OCI-LY7 (cell line): ENCODE measurements at regions not wholly inside any gene's neighbourhood (a gene's known extent, or its start where the extent isn't known, plus 50 kb on each side); places are given as distances from the start of the nearest gene placed in this dataset.

Source experiments
- BruUV-seq: library from RNA; stranded (reverse); fragments of 400-500 nt; replicated peaks from 2 replicates; lab custom pipeline; 2021; lab: Mats Ljungman, UMichigan
- CTCF ChIA-PET: fragments of 300-600 bp; sonication (Branson Sonifier 250); formaldehyde crosslinking; loops from one replicate; lab custom pipeline; 2022; ENCODE audit warnings: antibody characterized with exemption; ENCODE audit not compliant: unreplicated experiment; lab: Charles Lee
- POLR2A ChIA-PET: fragments of 300-600 bp; sonication (Branson Sonifier 250); formaldehyde crosslinking; loops from one replicate; lab custom pipeline; 2022; ENCODE audit warnings: antibody characterized with exemption; lab: Charles Lee
- DNase-seq: peaks from one replicate; pipeline ENCODE4 v3.0.0-alpha.2; 2015; ENCODE audit warnings: low spot score
- H2AFZ ChIP-seq: fragments of 200-600 bp; sonication (generic), shearing (Covaris generic); 2 replicates; pipeline ENCODE4 v1.6.1; 2014; ENCODE audit warnings: mild to moderate bottlenecking, antibody characterized with exemption, low read length, moderate library complexity
- H3K27ac ChIP-seq: fragments of 200-600 bp; sonication (generic); 2 replicates; pipeline ENCODE4 v1.5.1; 2014; ENCODE audit warnings: mixed run types, low read depth, mild to moderate bottlenecking, moderate library complexity, low read length, inconsistent platforms; ENCODE audit not compliant: poor library complexity, severe bottlenecking
- H3K36me3 ChIP-seq: fragments of 200-600 bp; sonication (generic); 2 replicates; pipeline ENCODE4 v1.6.1; 2014; ENCODE audit warnings: mild to moderate bottlenecking, antibody characterized with exemption, low read length, moderate library complexity, mixed read lengths; ENCODE audit not compliant: insufficient read depth
- H3K4me1 ChIP-seq: fragments of 200-600 bp; sonication (generic); 2 replicates; pipeline ENCODE4 v1.5.1; 2014; ENCODE audit warnings: mild to moderate bottlenecking, low read length; ENCODE audit not compliant: insufficient read depth, poor library complexity, severe bottlenecking
- H3K4me2 ChIP-seq: fragments of 200-600 bp; sonication (generic); 2 replicates; pipeline ENCODE4 v1.6.1; 2014; ENCODE audit warnings: mild to moderate bottlenecking, low read length
- H3K4me3 ChIP-seq: fragments of 200-600 bp; sonication (generic); 2 replicates; pipeline ENCODE4 v1.5.1; 2014; ENCODE audit warnings: mild to moderate bottlenecking, low read depth, low read length; ENCODE audit not compliant: poor library complexity, severe bottlenecking
- H3K79me2 ChIP-seq: fragments of 200-600 bp; sonication (generic); 2 replicates; pipeline ENCODE4 v1.6.1; 2016; ENCODE audit warnings: low read depth, mild to moderate bottlenecking, low read length, moderate library complexity, mixed read lengths; ENCODE audit not compliant: insufficient read depth
- H3K9me2 ChIP-seq: fragments of 200-600 bp; sonication (generic); 2 replicates; pipeline ENCODE4 v1.6.1; 2016; ENCODE audit warnings: mild to moderate bottlenecking, low read length, mixed read lengths; ENCODE audit not compliant: insufficient read depth
- H3K9me3 ChIP-seq: fragments of 200-600 bp; sonication (generic); 2 replicates; pipeline ENCODE4 v1.6.1; 2014; ENCODE audit warnings: mild to moderate bottlenecking, mixed run types, low read length, mixed read lengths
- H4K20me1 ChIP-seq: fragments of 200-600 bp; sonication (generic); 2 replicates; pipeline ENCODE4 v1.6.1; 2014; ENCODE audit warnings: mild to moderate bottlenecking, antibody characterized with exemption, low read length, moderate library complexity, mixed read lengths; ENCODE audit not compliant: insufficient read depth
- CTCF ChIP-seq: fragments of 200-600 bp; sonication (generic); conservative IDR thresholded peaks from 2 replicates; pipeline ENCODE4 v1.5.1; 2014; ENCODE audit warnings: mild to moderate bottlenecking, antibody characterized with exemption, low read length, moderate library complexity, mixed read lengths
- EZH2phosphoT487 ChIP-seq: fragments of 200-600 bp; sonication (generic); IDR thresholded peaks from 2 replicates; pipeline ENCODE4 v1.6.1; 2018; ENCODE audit warnings: low read depth, borderline replicate concordance, mild to moderate bottlenecking, mixed run types, antibody characterized with exemption, low read length, moderate library complexity, mixed read lengths
- intact Hi-C: fragments of 100-400 bp; cut with micrococcal nuclease; formaldehyde crosslinking; loops from one replicate; pipeline ENCODE4 v1.10.0; 2022; ENCODE audit not compliant: unreplicated experiment

- Histone ChIP-seq H3K4me1 (no peaks in the 10 kb centered on the region), H3K9me3 (no peaks in the 10 kb centered on the region), H3K79me2 (no peaks in the 10 kb centered on the region), H3K4me3 (no peak overlapping the region), H3K27ac (no peak overlapping the region), H2AFZ (no peak overlapping the region), H3K4me2 (no peak overlapping the region), H4K20me1 (no peaks in the 10 kb centered on the region), H3K9me2 (no peaks in the 10 kb centered on the region), H3K36me3 (no peaks in the 10 kb centered on the region)
- ChIA-PET POLR2A (no interaction called here), CTCF (no interaction called here)
- intact Hi-C loops, result no loop called here
- no TSS peak for BruUV-seq
- TF ChIP-seq EZH2phosphoT487 (no peak), CTCF (no peak)
- DNase-seq, result no peak
Measured at GRCh38 chr4:13207226-13207625, 276.9 kb downstream of the RAB28 start.

GRCh38 chr4:13203101-13203500 lies 281.0 kb downstream of the RAB28 start:
- Histone ChIP-seq H3K27ac (no peak overlapping the region), H3K4me3 (no peak overlapping the region), H4K20me1 (no peaks in the 10 kb centered on the region), H3K9me3 (no peaks in the 10 kb centered on the region), H2AFZ (no peak overlapping the region), H3K9me2 (no peaks in the 10 kb centered on the region), H3K79me2 (no peaks in the 10 kb centered on the region), H3K4me1 (no peaks in the 10 kb centered on the region), H3K36me3 (no peaks in the 10 kb centered on the region), H3K4me2 (no peak overlapping the region)
- POLR2A ChIA-PET, result no interaction called here
- BruUV-seq, result no TSS peak
- no peak for DNase-seq
- TF ChIP-seq CTCF, result no peak
- no peak for TF ChIP-seq EZH2phosphoT487
- intact Hi-C loops, result no loop called here
- CTCF ChIA-PET, result no interaction called here

DNA sequence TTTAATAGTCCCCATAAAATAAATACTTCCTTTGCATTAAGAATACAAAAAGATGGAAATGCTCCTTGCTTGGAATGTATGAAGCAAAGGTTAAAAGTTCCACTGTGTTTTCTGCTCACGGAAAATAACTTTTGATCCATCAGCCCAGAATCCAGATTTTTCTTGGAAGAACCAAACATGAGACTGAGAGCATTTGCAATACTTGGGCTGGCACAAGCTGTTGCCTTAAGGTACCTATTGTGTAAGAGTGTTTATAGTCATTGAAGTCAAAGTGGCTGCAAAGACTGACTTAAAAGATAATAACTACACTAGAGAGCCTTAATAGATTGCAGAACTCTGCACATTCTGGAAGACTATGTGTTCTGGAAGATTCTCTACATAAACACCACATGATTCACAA lies 281.4 kb downstream of the RAB28 start:
- no peak for DNase-seq
- no peak overlapping the region for H2AFZ ChIP-seq
- H3K9me2 ChIP-seq, result no peaks in the 10 kb centered on the region
- H3K4me2 ChIP-seq, result no peak overlapping the region
- TF ChIP-seq CTCF, result no peak
- TF ChIP-seq EZH2phosphoT487, result no peak
- H3K4me1 ChIP-seq, result no peaks in the 10 kb centered on the region
- intact Hi-C loops, result no loop called here
- ChIA-PET POLR2A (no interaction called here), CTCF (no interaction called here)
- H4K20me1 ChIP-seq, result no peaks in the 10 kb centered on the region
- no TSS peak for BruUV-seq
- H3K36me3 ChIP-seq, result no peaks in the 10 kb centered on the region
- H3K9me3 ChIP-seq, result no peaks in the 10 kb centered on the region
- H3K4me3 ChIP-seq, result no peak overlapping the region
- no peak overlapping the region for H3K27ac ChIP-seq
- H3K79me2 ChIP-seq, result no peaks in the 10 kb centered on the region
